ENCODE measurements at regions not wholly inside any gene's neighbourhood (a gene's known extent, or its start where the extent isn't known, plus 50 kb on each side); places are given as distances from the start of the nearest gene placed in this dataset.

- ATAC-seq (replicated peaks) (no peak), DNase-seq (no peak)
- Mint-ChIP-seq H3K9me3 (peaks cover 8 to 15% of the 10 kb centered on the region in 2 donors), H3K36me3 (no peaks in the 10 kb centered on the region), H3K4me3 (no peak overlapping the region), H3K4me1 (no peaks in the 10 kb centered on the region), H3K27me3 (peaks cover 10 to 16% of the 10 kb centered on the region in 2 donors), H3K27ac (no peak overlapping the region)
These were observed 232.6 kb upstream of the ZBED5 start for GRCh38 chr11:11090495-11090894.

DNA sequence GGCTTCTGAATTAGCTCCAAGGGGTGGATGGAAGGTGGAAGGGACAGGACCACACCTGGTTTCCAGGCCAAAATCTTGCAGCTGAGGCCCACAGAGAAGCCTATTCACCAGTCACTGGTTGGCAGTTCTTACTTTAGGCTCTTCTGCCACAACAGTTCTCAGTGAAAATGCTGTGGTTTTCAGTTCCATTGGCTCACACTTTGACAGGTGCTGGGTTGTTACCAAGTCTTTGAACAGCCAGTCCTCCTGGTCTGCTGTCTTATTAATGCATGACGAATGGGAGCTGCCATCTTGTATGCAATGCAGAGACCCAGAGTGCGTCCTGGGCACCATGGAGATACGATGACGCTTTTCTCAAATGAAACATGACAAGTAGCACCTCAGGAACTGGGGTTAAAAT lies 232.0 kb upstream of the ZBED5 start:
- no peak for DNase-seq
- peaks cover 8 to 15% of the 10 kb centered on the region in 2 donors for H3K9me3 Mint-ChIP-seq
- H3K36me3 Mint-ChIP-seq = no peaks in the 10 kb centered on the region
- peaks cover 11 to 12% of the 10 kb centered on the region in 2 donors for H3K27me3 Mint-ChIP-seq
- no peak for ATAC-seq (replicated peaks)
- no peak overlapping the region for H3K4me3 Mint-ChIP-seq
- H3K4me1 Mint-ChIP-seq = no peaks in the 10 kb centered on the region
- no peak overlapping the region for H3K27ac Mint-ChIP-seq

- peaks cover 13 to 34% of the 10 kb centered on the region in 2 donors for H3K27me3 Mint-ChIP-seq
- H3K4me3 Mint-ChIP-seq = no peak overlapping the region
- H3K36me3 Mint-ChIP-seq = no peaks in the 10 kb centered on the region
- no peak overlapping the region for H3K27ac Mint-ChIP-seq
- H3K9me3 Mint-ChIP-seq = peaks cover 9 to 15% of the 10 kb centered on the region in 2 donors
- ATAC-seq (replicated peaks) (no peak), DNase-seq (no peak)
- no peaks in the 10 kb centered on the region for H3K4me1 Mint-ChIP-seq
These were observed 229.1 kb upstream of the ZBED5 start for GRCh38 chr11:11086979-11087378.

DNA sequence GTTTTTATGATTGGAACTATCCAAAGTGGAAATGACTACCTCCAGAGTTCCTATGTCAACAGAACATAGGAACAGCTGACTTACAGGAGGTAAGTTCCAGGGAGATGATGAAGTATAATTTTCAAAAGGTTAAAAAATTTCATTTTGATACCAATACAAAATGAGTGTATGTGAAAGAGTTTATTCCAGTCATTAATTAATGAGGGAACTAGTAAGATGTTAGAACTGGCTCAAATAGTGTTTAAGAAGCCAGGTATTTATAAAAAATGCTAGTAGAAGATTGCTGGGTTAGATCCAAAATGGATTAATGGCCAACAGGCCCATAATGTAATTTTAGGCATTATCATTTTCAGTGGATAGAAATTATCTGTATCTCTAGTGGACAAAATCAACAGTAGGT lies 227.7 kb upstream of the ZBED5 start:
- Mint-ChIP-seq H3K27ac (no peak overlapping the region), H3K4me1 (no peaks in the 10 kb centered on the region), H3K27me3 (peaks cover 18 to 40% of the 10 kb centered on the region in 2 donors), H3K36me3 (no peaks in the 10 kb centered on the region), H3K9me3 (peaks cover 4% of the 10 kb centered on the region in 2 donors), H3K4me3 (no peak overlapping the region)
- DNase-seq (no peak), ATAC-seq (replicated peaks) (no peak)

- Mint-ChIP-seq H3K9me3 (peaks cover 2 to 3% of the 10 kb centered on the region in 2 donors), H3K36me3 (no peaks in the 10 kb centered on the region), H3K4me1 (no peaks in the 10 kb centered on the region), H3K27me3 (peaks cover 29 to 47% of the 10 kb centered on the region in 2 donors), H3K4me3 (no peak overlapping the region), H3K27ac (no peak overlapping the region)
- ATAC-seq (replicated peaks) (no peak), DNase-seq (no peak)
These were observed 226.5 kb upstream of the ZBED5 start for GRCh38 chr11:11084337-11084736.

GRCh38 chr11:11083441-11083840 lies 225.6 kb upstream of the ZBED5 start:
- peaks cover 36 to 47% of the 10 kb centered on the region in 2 donors for H3K27me3 Mint-ChIP-seq
- no peaks in the 10 kb centered on the region for H3K4me1 Mint-ChIP-seq
- no peak overlapping the region for H3K4me3 Mint-ChIP-seq
- H3K36me3 Mint-ChIP-seq = no peaks in the 10 kb centered on the region
- no peak overlapping the region for H3K27ac Mint-ChIP-seq
- DNase-seq (no peak), ATAC-seq (replicated peaks) (no peak)
- peaks cover 0 to 1% of the 10 kb centered on the region in 2 donors for H3K9me3 Mint-ChIP-seq

GRCh38 chr11:11082646-11083045 lies 224.8 kb upstream of the ZBED5 start:
- Mint-ChIP-seq H3K27ac (no peak overlapping the region), H3K4me3 (no peak overlapping the region), H3K27me3 (peaks cover 39 to 44% of the 10 kb centered on the region in 2 donors), H3K4me1 (no peaks in the 10 kb centered on the region), H3K36me3 (no peaks in the 10 kb centered on the region), H3K9me3 (peaks cover 0 to 1% of the 10 kb centered on the region in 2 donors)
- DNase-seq = no peak
- no peak for ATAC-seq (replicated peaks)

GRCh38 chr11:11081776-11082175 lies 223.9 kb upstream of the ZBED5 start:
- peaks cover 0 to 1% of the 10 kb centered on the region in 2 donors for H3K9me3 Mint-ChIP-seq
- ATAC-seq (replicated peaks) (no peak), DNase-seq (no peak)
- H3K27me3 Mint-ChIP-seq = peaks cover 44 to 49% of the 10 kb centered on the region in 2 donors
- no peak overlapping the region for H3K27ac Mint-ChIP-seq
- no peaks in the 10 kb centered on the region for H3K4me1 Mint-ChIP-seq
- H3K4me3 Mint-ChIP-seq = no peak overlapping the region
- H3K36me3 Mint-ChIP-seq = no peaks in the 10 kb centered on the region

GRCh38 chr11:11081288-11081687 lies 223.4 kb upstream of the ZBED5 start:
- Mint-ChIP-seq H3K27ac (no peak overlapping the region), H3K36me3 (no peaks in the 10 kb centered on the region), H3K4me3 (no peak overlapping the region), H3K27me3 (peaks cover 44 to 49% of the 10 kb centered on the region in 2 donors), H3K4me1 (no peaks in the 10 kb centered on the region), H3K9me3 (peaks cover 0 to 1% of the 10 kb centered on the region in 2 donors)
- DNase-seq (no peak), ATAC-seq (replicated peaks) (no peak)

DNA sequence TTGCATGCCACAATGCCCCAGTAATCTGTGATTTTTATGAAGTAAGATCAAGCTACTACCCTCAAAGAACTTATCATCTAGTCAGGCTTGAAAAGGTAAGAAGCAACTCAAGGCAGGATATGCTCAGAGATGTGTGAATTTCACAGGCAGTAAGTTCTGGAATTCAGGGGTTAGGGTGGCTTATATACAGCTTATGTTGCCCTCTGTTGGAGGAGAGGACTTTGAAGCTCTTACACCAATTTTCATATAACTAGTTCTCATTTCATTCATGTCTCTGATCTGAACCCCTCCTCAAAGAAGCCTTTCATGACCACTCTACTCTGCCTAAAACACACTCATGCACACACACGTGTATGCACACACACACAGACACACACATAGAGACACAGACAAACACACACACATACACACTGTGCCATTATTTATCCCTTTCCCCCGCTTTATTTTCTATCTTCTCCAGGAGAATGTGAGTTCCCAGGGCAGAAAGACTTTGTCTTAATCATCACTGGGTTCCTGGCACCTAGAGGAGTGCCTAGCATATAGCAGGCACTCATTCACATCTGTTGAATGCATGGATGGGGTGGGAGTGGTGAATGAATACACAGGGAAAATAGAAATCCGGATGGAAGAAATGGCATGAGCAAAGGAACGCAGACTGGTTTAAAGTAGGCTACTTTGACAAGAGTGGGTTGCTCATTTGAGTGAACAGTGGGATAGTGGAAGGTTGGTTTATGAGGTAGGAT lies 220.7 kb upstream of the ZBED5 start:
- Mint-ChIP-seq H3K27ac (no peak overlapping the region), H3K4me3 (no peak overlapping the region), H3K36me3 (no peaks in the 10 kb centered on the region), H3K27me3 (peaks cover 34% of the 10 kb centered on the region in 2 donors), H3K9me3 (no peaks in the 10 kb centered on the region), H3K4me1 (no peaks in the 10 kb centered on the region)
- ATAC-seq (replicated peaks) (no peak), DNase-seq (no peak)

- peaks cover 30 to 31% of the 10 kb centered on the region in 2 donors for H3K27me3 Mint-ChIP-seq
- no peaks in the 10 kb centered on the region for H3K36me3 Mint-ChIP-seq
- H3K4me3 Mint-ChIP-seq = no peak overlapping the region
- H3K9me3 Mint-ChIP-seq = no peaks in the 10 kb centered on the region
- ATAC-seq (replicated peaks) (no peak), DNase-seq (no peak)
- no peak overlapping the region for H3K27ac Mint-ChIP-seq
- H3K4me1 Mint-ChIP-seq = no peaks in the 10 kb centered on the region
These were observed 220.0 kb upstream of the ZBED5 start for GRCh38 chr11:11077898-11078297.

- no peaks in the 10 kb centered on the region for H3K9me3 Mint-ChIP-seq
- no peak overlapping the region for H3K27ac Mint-ChIP-seq
- DNase-seq (no peak), ATAC-seq (replicated peaks) (no peak)
- no peaks in the 10 kb centered on the region for H3K36me3 Mint-ChIP-seq
- peaks cover 21 to 31% of the 10 kb centered on the region in 2 donors for H3K27me3 Mint-ChIP-seq
- H3K4me1 Mint-ChIP-seq = no peaks in the 10 kb centered on the region
- no peak overlapping the region for H3K4me3 Mint-ChIP-seq
These were observed 219.0 kb upstream of the ZBED5 start for GRCh38 chr11:11076879-11077278.

GRCh38 chr11:11076276-11076675 lies 218.4 kb upstream of the ZBED5 start:
- no peak for ATAC-seq (replicated peaks)
- peaks cover 27 to 31% of the 10 kb centered on the region in 2 donors for H3K27me3 Mint-ChIP-seq
- no peak for DNase-seq
- no peaks in the 10 kb centered on the region for H3K36me3 Mint-ChIP-seq
- H3K4me3 Mint-ChIP-seq = no peak overlapping the region
- no peak overlapping the region for H3K27ac Mint-ChIP-seq
- H3K9me3 Mint-ChIP-seq = no peaks in the 10 kb centered on the region
- no peaks in the 10 kb centered on the region for H3K4me1 Mint-ChIP-seq

DNA sequence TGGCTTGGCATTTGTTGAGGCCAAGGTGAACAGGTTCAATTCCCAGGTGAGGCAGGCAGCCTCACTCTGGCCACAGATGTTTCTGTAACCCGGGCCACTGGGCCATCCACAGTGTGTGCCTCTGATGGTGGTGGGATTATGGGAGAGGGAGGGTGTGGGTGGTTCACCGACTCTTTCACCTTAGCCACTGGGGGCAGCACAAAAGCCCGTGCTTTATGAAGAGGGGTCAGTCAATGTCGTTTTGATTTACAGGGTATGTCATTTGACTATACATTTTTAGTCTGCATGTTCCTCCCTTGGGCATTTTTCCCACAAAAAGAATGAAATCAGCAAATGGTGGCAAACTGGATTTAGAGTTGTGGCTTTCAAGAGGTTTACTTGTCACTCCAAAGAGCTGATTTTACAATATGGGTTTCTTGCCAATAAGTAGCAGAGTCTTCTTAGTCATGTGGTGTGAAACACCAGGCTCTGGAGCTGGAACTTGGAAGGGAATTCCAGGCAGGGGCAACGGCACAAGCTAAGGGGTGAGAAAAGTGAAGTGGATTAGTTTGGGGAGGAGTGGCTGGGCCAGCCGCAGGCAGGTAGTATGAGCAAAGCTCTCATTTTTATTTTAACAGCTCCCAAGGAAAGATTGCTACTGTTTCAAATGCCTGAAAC lies 217.8 kb upstream of the ZBED5 start:
- no peaks in the 10 kb centered on the region for H3K9me3 Mint-ChIP-seq
- H3K27me3 Mint-ChIP-seq = peaks cover 26% of the 10 kb centered on the region in 2 donors
- no peak for DNase-seq
- ATAC-seq (replicated peaks) = no peak
- H3K4me3 Mint-ChIP-seq = no peak overlapping the region
- no peaks in the 10 kb centered on the region for H3K4me1 Mint-ChIP-seq
- H3K36me3 Mint-ChIP-seq = no peaks in the 10 kb centered on the region
- no peak overlapping the region for H3K27ac Mint-ChIP-seq

DNA sequence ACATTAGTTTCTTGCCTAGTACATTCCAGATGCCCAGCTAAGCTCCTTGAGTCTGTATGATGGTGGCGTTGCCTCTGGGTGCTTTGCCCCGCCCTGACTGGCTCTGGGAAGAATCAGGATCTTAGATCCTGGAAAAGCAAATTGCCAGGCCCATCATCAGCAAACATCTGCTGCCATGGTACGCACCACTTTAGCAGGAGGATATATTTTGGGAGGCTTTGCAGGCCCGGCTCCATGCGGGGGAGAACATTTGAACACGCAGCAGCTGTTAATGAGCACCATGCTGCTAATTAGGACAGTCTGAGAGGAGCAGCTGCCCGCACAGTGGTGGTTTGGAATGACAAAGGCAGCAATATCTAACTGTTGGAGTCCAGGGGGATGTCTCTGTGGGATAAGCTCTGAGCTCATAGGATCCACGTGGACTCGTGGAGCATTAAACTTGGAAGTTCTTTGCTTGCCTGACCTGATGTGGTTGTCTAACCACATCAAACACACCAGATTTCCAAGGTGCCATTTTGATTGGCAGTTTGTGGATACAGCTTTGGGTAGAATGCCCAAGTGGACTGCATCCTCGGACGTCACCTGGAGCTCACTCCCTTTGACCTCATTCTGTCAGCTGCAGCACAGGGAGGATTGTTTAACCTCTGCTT lies 217.0 kb upstream of the ZBED5 start:
- Mint-ChIP-seq H3K27ac (no peak overlapping the region), H3K36me3 (no peaks in the 10 kb centered on the region), H3K4me3 (no peak overlapping the region), H3K4me1 (no peaks in the 10 kb centered on the region), H3K9me3 (no peaks in the 10 kb centered on the region), H3K27me3 (peaks cover 20 to 23% of the 10 kb centered on the region in 2 donors)
- DNase-seq = no peak
- ATAC-seq (replicated peaks) = no peak

Data from stimulated activated naive B cell treated with anti-CD40 and anti-IgM and Interleukin-4, amounts not matched to agents 10 μg/mL and 1 μg/mL and 100 μg/mL, for 72 hours (primary cell).